Coronary artery (tissue), 2 donors: ENCODE measurements at regions not wholly inside any gene's neighbourhood (a gene's known extent, or its start where the extent isn't known, plus 50 kb on each side); places are given as distances from the start of the nearest gene placed in this dataset.

Experiments used
- DNase-seq: peaks from one replicate; pipeline ENCODE4 v3.0.0-alpha.2; 2017; ENCODE audit warnings: low spot score
- H3K27ac ChIP-seq, 2 donors: fragments of 200-600 bp; sonication (generic); one replicate each; pipeline ENCODE4 v1.5.1; 2016 to 2019
- H3K4me3 ChIP-seq: fragments of 200-600 bp; sonication (generic); 2 replicates; pipeline ENCODE4 v1.5.1; 2016; ENCODE audit warnings: mild to moderate bottlenecking, moderate library complexity
- TF ChIP-seq, protein P1 (sequence below): fragments of 200-600 bp; sonication (generic); IDR thresholded peaks from one replicate; pipeline ENCODE4 v1.5.1; 2019; ENCODE audit warnings: antibody characterized with exemption

- DNase-seq, result no peak
- Histone ChIP-seq H3K4me3 (no peak overlapping the region), H3K27ac (no peak overlapping the region)
- TF ChIP-seq, protein P1, sequence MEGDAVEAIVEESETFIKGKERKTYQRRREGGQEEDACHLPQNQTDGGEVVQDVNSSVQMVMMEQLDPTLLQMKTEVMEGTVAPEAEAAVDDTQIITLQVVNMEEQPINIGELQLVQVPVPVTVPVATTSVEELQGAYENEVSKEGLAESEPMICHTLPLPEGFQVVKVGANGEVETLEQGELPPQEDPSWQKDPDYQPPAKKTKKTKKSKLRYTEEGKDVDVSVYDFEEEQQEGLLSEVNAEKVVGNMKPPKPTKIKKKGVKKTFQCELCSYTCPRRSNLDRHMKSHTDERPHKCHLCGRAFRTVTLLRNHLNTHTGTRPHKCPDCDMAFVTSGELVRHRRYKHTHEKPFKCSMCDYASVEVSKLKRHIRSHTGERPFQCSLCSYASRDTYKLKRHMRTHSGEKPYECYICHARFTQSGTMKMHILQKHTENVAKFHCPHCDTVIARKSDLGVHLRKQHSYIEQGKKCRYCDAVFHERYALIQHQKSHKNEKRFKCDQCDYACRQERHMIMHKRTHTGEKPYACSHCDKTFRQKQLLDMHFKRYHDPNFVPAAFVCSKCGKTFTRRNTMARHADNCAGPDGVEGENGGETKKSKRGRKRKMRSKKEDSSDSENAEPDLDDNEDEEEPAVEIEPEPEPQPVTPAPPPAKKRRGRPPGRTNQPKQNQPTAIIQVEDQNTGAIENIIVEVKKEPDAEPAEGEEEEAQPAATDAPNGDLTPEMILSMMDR, result no peak
Measured at GRCh38 chr9:99634186-99634585, 187.5 kb upstream of the NR4A3 start.

- H3K4me3 ChIP-seq, result no peak overlapping the region
- no peak overlapping the region for H3K27ac ChIP-seq
- TF ChIP-seq, protein P1, result no peak
- DNase-seq, result no peak
Measured at GRCh38 chr9:99635032-99635431, 186.7 kb upstream of the NR4A3 start.

DNA sequence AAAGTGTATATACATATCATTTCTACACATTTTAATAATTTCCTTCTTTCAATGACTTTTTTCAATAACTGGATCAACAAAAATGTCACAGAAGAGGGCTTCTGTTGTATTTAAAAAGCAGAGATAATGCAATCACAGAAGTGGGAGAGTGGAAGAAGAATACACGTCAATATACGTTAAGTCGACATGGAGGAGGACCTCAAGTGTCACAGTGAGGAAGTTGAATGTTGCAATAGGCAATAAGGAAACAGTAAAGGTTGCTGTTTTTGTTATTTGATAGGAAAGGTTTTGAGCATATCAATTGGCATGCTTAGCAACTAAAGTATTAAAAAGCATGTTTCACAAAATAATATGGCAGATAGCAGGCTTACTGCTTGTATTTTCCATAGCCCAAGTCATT lies 184.0 kb upstream of the NR4A3 start:
- TF ChIP-seq, protein P1, result no peak
- DNase-seq, result no peak
- no peak overlapping the region for H3K4me3 ChIP-seq
- H3K27ac ChIP-seq, result no peak overlapping the region

DNA sequence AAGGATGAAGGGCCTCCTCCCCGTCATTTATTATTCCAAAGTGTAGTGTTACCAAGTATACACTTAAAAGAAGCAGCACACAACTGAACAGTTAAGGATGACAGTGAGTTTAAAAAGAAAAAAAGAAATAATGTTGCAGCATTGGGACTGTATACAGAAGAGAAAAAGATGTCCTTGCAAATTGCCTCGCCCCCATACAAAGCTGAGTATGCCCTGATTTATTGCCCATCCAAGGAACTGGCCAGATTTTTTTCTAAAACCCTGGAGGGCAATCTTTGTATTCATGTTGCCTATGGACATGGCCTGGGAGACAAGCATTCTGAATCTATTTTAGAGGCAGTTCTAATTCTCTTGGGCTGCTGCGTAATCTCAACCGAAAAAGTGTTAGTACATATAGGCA lies 182.7 kb upstream of the NR4A3 start:
- no peak overlapping the region for H3K27ac ChIP-seq
- H3K4me3 ChIP-seq, result no peak overlapping the region
- TF ChIP-seq, protein P1, result no peak
- DNase-seq, result no peak

GRCh38 chr9:99647604-99648003 lies 174.1 kb upstream of the NR4A3 start:
- TF ChIP-seq, protein P1, result no peak
- DNase-seq, result no peak
- H3K4me3 ChIP-seq, result no peak overlapping the region
- no peak overlapping the region for H3K27ac ChIP-seq

GRCh38 chr9:99650187-99650874 lies 171.4 kb upstream of the NR4A3 start:
- no peak overlapping the region for H3K4me3 ChIP-seq
- TF ChIP-seq, protein P1, result no peak
- no peak overlapping the region for H3K27ac ChIP-seq
- no peak for DNase-seq

GRCh38 chr9:99660191-99660636 lies 161.5 kb upstream of the NR4A3 start:
- TF ChIP-seq, protein P1, result no peak
- DNase-seq, result no peak
- Histone ChIP-seq H3K27ac (no peak overlapping the region), H3K4me3 (no peak overlapping the region)
